Neural progenitor cell (in vitro differentiated cells): ENCODE measurements at regions not wholly inside any gene's neighbourhood (a gene's known extent, or its start where the extent isn't known, plus 50 kb on each side); places are given as distances from the start of the nearest gene placed in this dataset.
"Not testable (repeated sequence)": the region's sequence is repeated elsewhere in the genome, so short reads cannot be mapped to it uniquely, and the experiment has no call there.

Experiments
- DNase-seq: peaks from one replicate; pipeline ENCODE4 v3.0.0-alpha.2; 2016; ENCODE audit warnings: low spot score
- H2AFZ ChIP-seq: fragments of 200-600 bp; sonication (generic); replicated peaks from 2 replicates; pipeline ENCODE4 v1.6.1; 2016; ENCODE audit warnings: antibody characterized with exemption
- H3F3A ChIP-seq: fragments of 200-600 bp; sonication (generic); 2 replicates; pipeline ENCODE4 v1.6.1; 2016; ENCODE audit warnings: antibody characterized with exemption, low read depth
- H3K27ac ChIP-seq: fragments of 200-600 bp; sonication (generic); 2 replicates; pipeline ENCODE4 v1.5.1; 2016; ENCODE audit warnings: mild to moderate bottlenecking
- H3K27me3 ChIP-seq: fragments of 200-600 bp; sonication (generic); 2 replicates; pipeline ENCODE4 v1.6.1; 2016; ENCODE audit warnings: mild to moderate bottlenecking, moderate library complexity
- H3K36me3 ChIP-seq: fragments of 200-600 bp; sonication (generic); 2 replicates; pipeline ENCODE4 v1.5.1; 2016
- H3K4me1 ChIP-seq: fragments of 200-600 bp; sonication (generic); 2 replicates; pipeline ENCODE4 v1.6.1; 2016; ENCODE audit warnings: mixed run types
- H3K4me2 ChIP-seq: fragments of 200-600 bp; sonication (generic); 2 replicates; pipeline ENCODE4 v1.6.1; 2016
- H3K4me3 ChIP-seq: fragments of 200-600 bp; sonication (generic); 2 replicates; pipeline ENCODE4 v1.5.1; 2016
- H3K79me2 ChIP-seq: fragments of 200-600 bp; sonication (generic); 2 replicates; pipeline ENCODE4 v1.6.1; 2016; ENCODE audit warnings: low read depth
- H3K9ac ChIP-seq: fragments of 200-600 bp; sonication (generic); 2 replicates; pipeline ENCODE4 v1.6.1; 2016
- H3K9me3 ChIP-seq: fragments of 200-600 bp; sonication (generic); 2 replicates; pipeline ENCODE4 v1.5.1; 2016; ENCODE audit warnings: low read depth
- H4K20me1 ChIP-seq: fragments of 200-600 bp; sonication (generic); 2 replicates; pipeline ENCODE4 v1.6.1; 2016; ENCODE audit warnings: low read depth
- H3K27ac Mint-ChIP-seq: 3 replicates; pipeline ENCODE4 v1.8.0; 2021; ENCODE audit warnings: mixed read lengths
- H3K27me3 Mint-ChIP-seq: 2 replicates; pipeline ENCODE4 v1.8.0; 2022; ENCODE audit warnings: low read depth, mild to moderate bottlenecking, inconsistent platforms, moderate library complexity, mixed read lengths; ENCODE audit not compliant: insufficient read depth
- H3K36me3 Mint-ChIP-seq: 3 replicates; pipeline ENCODE4 v1.8.0; 2021; ENCODE audit warnings: mixed read lengths
- H3K4me1 Mint-ChIP-seq: 3 replicates; pipeline ENCODE4 v1.8.0; 2021; ENCODE audit warnings: mixed read lengths
- H3K4me3 Mint-ChIP-seq: 3 replicates; pipeline ENCODE4 v1.8.0; 2021; ENCODE audit warnings: mild to moderate bottlenecking, moderate library complexity, mixed read lengths
- H3K9me3 Mint-ChIP-seq: 3 replicates; pipeline ENCODE4 v1.8.0; 2020; ENCODE audit warnings: mixed read lengths
- CTCF ChIP-seq: fragments of 200-600 bp; sonication (generic); IDR thresholded peaks from 2 replicates; pipeline ENCODE4 v1.5.1; 2017; ENCODE audit warnings: antibody characterized with exemption, mild to moderate bottlenecking
- EZH2 ChIP-seq: fragments of 200-600 bp; sonication (generic); IDR thresholded peaks from 2 replicates; pipeline ENCODE4 v1.6.1; 2017; ENCODE audit warnings: antibody characterized with exemption, mild to moderate bottlenecking, moderate library complexity
- EZH2phosphoT487 ChIP-seq: fragments of 200-600 bp; sonication (generic); IDR thresholded peaks from 2 replicates; pipeline ENCODE4 v1.6.1; 2017; ENCODE audit warnings: antibody characterized with exemption

DNA sequence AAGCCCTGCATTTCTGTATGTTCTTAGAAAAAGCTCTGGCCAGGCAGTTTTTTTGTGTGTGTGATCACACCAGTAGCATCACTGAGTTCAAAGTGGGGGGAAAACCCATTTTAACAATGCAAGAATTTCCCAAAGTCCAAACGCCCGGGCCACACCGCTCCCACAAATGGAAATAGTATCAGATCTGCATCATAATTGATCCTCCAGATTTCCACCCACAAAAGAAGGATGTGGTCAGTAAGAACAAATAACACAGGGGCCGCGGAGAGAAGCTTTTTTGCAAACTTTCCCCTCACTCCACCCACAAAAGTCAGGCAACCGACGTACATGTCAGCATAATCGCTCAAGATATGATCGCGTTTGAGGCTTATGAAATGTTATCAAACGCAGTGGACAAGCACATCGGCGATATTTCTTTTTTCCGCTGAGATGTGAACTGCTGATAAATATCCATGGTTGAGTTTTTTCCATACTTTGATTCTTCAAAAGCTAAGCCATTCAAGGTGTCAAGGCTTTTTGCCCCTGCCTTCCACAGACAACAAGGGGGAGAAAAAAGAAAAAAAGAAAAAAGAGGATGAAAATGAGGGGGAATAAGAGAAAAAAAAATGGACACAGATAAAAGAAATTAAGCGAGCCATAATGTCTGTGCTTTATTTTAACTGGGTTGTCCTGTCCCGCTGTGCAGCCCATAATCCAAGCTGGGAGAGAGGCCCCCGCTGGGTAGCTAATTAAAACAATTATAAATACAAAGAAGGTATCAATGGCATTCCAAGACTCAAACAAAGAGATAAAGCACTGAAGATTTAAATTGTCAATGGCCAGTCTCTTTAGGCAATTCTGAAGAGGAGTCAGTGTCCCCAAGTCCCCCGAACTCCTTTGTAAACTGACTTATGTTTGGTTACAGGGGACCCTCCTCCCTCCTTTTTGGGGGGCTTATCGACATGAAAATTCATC, 143.5 kb downstream of the ZFP64 start:
- Histone ChIP-seq H3F3A (peaks cover 64% of the 10 kb centered on the region), H3K27ac (peak overlapping the region; percentile 97), H3K79me2 (no peaks in the 10 kb centered on the region), H3K4me1 (peaks cover 36% of the 10 kb centered on the region), H3K4me2 (peak overlapping the region; percentile 90), H4K20me1 (no peaks in the 10 kb centered on the region), H3K36me3 (no peaks in the 10 kb centered on the region), H3K9ac (no peak overlapping the region), H2AFZ (no peak overlapping the region), H3K4me3 (peak overlapping the region; percentile 45), H3K9me3 (no peaks in the 10 kb centered on the region), H3K27me3 (no peaks in the 10 kb centered on the region)
- Mint-ChIP-seq H3K4me1 (peaks cover 35% of the 10 kb centered on the region), H3K27me3 (peaks cover 2% of the 10 kb centered on the region), H3K36me3 (no peaks in the 10 kb centered on the region), H3K9me3 (no peaks in the 10 kb centered on the region), H3K27ac (peak overlapping the region; percentile 77), H3K4me3 (peak overlapping the region; percentile 73)
- TF ChIP-seq EZH2phosphoT487, result peak; percentile 96
- no peak for TF ChIP-seq EZH2
- peak; percentile 89 for DNase-seq

GRCh38 chr20:52041966-52042365, 149.6 kb downstream of the ZFP64 start:
- Histone ChIP-seq H3K9me3 (no peaks in the 10 kb centered on the region), H3F3A (peaks cover 21% of the 10 kb centered on the region)

DNA sequence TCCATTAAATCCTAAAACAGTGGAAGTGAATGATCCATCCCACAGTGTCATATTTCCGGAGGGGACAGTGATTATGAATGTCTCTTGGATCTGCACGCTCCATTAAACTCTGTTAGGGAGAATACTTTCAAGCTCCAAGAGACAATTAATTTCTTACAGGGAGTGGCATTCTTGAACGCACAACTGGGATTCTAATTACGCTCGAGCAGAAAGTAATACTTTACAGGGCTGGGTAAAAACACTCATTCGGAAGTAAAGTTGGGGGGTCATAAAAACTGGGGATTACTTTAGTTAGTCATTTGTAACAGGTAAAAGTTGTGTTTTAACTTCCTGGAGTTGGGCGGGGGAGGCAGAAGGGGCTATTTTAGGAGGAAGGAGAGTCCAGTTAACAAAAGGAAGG, 151.8 kb downstream of the ZFP64 start:
- no peaks in the 10 kb centered on the region for H3K36me3 Mint-ChIP-seq
- Histone ChIP-seq H3K4me3 (no peak overlapping the region), H4K20me1 (no peaks in the 10 kb centered on the region), H3K27ac (peak overlapping the region; percentile 34), H3K79me2 (no peaks in the 10 kb centered on the region), H3F3A (peaks cover 3% of the 10 kb centered on the region), H3K9ac (no peak overlapping the region), H3K4me1 (peaks cover 18% of the 10 kb centered on the region), H3K36me3 (no peaks in the 10 kb centered on the region), H2AFZ (no peak overlapping the region), H3K27me3 (no peaks in the 10 kb centered on the region), H3K4me2 (peak overlapping the region; percentile 31), H3K9me3 (no peaks in the 10 kb centered on the region)
- no peaks in the 10 kb centered on the region for H3K9me3 Mint-ChIP-seq
- peaks cover 23% of the 10 kb centered on the region for H3K4me1 Mint-ChIP-seq
- peak; percentile 23 for DNase-seq
- peak overlapping the region; percentile 79 for H3K27ac Mint-ChIP-seq
- TF ChIP-seq EZH2phosphoT487 (no peak), EZH2 (no peak), CTCF (no peak)
- H3K4me3 Mint-ChIP-seq, result no peak overlapping the region
- H3K27me3 Mint-ChIP-seq, result peaks cover 2% of the 10 kb centered on the region

More at GRCh38 chr20:52041966-52042365, 149.6 kb downstream of the ZFP64 start:
- no peaks in the 10 kb centered on the region for H3K79me2 ChIP-seq
- H4K20me1 ChIP-seq, result no peaks in the 10 kb centered on the region
- no peaks in the 10 kb centered on the region for H3K36me3 ChIP-seq
- H3K4me3 Mint-ChIP-seq, result no peak overlapping the region
- H3K9me3 Mint-ChIP-seq, result no peaks in the 10 kb centered on the region
- H3K36me3 Mint-ChIP-seq, result no peaks in the 10 kb centered on the region
- no peak overlapping the region for H3K27ac Mint-ChIP-seq
- peaks cover 2% of the 10 kb centered on the region for H3K27me3 Mint-ChIP-seq
- no peak overlapping the region for H3K4me2 ChIP-seq
- no peak overlapping the region for H3K9ac ChIP-seq
- peaks cover 29% of the 10 kb centered on the region for H3K4me1 ChIP-seq
- no peaks in the 10 kb centered on the region for H3K27me3 ChIP-seq
- H3K4me3 ChIP-seq, result no peak overlapping the region
- H2AFZ ChIP-seq, result no peak overlapping the region
- no peak overlapping the region for H3K27ac ChIP-seq
- DNase-seq, result no peak
- H3K4me1 Mint-ChIP-seq, result peaks cover 34% of the 10 kb centered on the region
- TF ChIP-seq EZH2phosphoT487, result no peak
- TF ChIP-seq CTCF, result no peak
- TF ChIP-seq EZH2, result no peak

DNA sequence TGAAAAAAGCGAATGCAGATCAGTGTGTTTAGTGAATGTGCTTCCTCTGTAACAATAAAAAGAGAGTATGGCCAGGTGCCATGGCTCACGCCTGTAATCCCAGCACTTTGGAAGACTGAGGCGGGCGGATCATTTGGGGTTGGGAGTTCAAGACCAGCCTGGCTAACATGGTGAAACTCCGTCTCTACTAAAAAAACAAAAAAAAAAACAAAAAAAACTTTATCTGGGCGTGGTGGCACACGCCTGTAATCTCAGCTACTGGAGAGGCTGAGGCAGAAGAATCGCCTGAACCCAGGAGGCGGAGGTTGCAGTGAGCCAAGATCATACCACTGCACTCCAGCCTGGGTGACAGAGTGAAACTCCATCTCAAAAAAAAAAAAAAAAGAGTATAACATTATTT, 152.9 kb downstream of the ZFP64 start:
- peaks cover 18% of the 10 kb centered on the region for H3K4me1 ChIP-seq
- not testable (repeated sequence) for H3K27me3 Mint-ChIP-seq, H3K36me3 ChIP-seq, H4K20me1 ChIP-seq, H3K36me3 Mint-ChIP-seq, H3F3A ChIP-seq, H3K4me2 ChIP-seq, H3K79me2 ChIP-seq, H3K9me3 Mint-ChIP-seq, H3K27ac ChIP-seq, H3K27me3 ChIP-seq, H2AFZ ChIP-seq, H3K9me3 ChIP-seq, H3K9ac ChIP-seq, H3K27ac Mint-ChIP-seq, DNase-seq, H3K4me3 Mint-ChIP-seq, H3K4me3 ChIP-seq
- peaks cover 23% of the 10 kb centered on the region for H3K4me1 Mint-ChIP-seq
